Left ventricle myocardium inferior (tissue), 1 donor: ENCODE measurements at regions not wholly inside any gene's neighbourhood (a gene's known extent, or its start where the extent isn't known, plus 50 kb on each side); places are given as distances from the start of the nearest gene placed in this dataset.
"Not testable (repeated sequence)": the region's sequence is repeated elsewhere in the genome, so short reads cannot be mapped to it uniquely, and the experiment has no call there.

Source experiments
- DNase-seq: peaks from one replicate; pipeline ENCODE4 v3.0.0-alpha.2; 2020
- H3K27ac ChIP-seq: fragments of 200-600 bp; replicated peaks from 2 replicates; pipeline ENCODE4 v1.8.0; 2021
- H3K27me3 ChIP-seq: fragments of 200-600 bp; 2 replicates; pipeline ENCODE4 v1.8.0; 2021; ENCODE audit warnings: low read depth
- H3K36me3 ChIP-seq: fragments of 200-600 bp; 2 replicates; pipeline ENCODE4 v1.8.0; 2021
- H3K4me1 ChIP-seq: fragments of 200-600 bp; 2 replicates; pipeline ENCODE4 v1.8.0; 2021
- H3K4me3 ChIP-seq: fragments of 200-600 bp; 2 replicates; pipeline ENCODE4 v1.8.0; 2021; ENCODE audit warnings: mild to moderate bottlenecking, moderate library complexity
- H3K9me3 ChIP-seq: fragments of 200-600 bp; replicated peaks from 2 replicates; pipeline ENCODE4 v1.8.0; 2021
- intact Hi-C: fragments of 100-400 bp; cut with micrococcal nuclease; formaldehyde crosslinking; loops from one replicate; pipeline ENCODE4 v1.11.0; 2022
- TF ChIP-seq, protein P1 (sequence below): fragments of 200-600 bp; IDR thresholded peaks from 2 replicates; pipeline ENCODE4 v1.8.0; 2021; ENCODE audit warnings: antibody characterized with exemption, mild to moderate bottlenecking, borderline replicate concordance
- donor health status: DM: no; HTN: yes; CAD: no; lungs with severe emphysema.

DNA sequence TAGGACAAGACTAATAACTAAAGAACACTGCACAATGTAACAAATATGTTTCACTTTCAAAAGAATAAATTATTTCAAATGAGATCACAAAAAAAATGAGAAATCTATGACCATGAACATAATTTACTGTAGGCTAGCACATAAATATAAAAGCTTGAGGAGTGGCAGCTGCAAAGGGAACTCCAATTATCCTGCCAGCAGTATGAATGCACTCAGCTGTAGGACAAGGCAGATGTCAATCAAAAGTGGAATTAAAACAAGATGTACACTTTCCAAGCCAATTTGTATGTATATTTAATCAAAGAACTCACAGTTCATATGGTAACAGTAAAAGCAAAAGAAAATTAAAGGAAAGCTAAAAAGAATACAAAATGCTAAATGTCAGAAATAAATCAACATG, 76.6 kb upstream of the NCKAP5 start:
- Histone ChIP-seq H3K9me3 (peaks cover 14% of the 10 kb centered on the region), H3K27me3 (no peaks in the 10 kb centered on the region), H3K4me3 (no peak overlapping the region), H3K4me1 (peaks cover 12% of the 10 kb centered on the region), H3K36me3 (no peaks in the 10 kb centered on the region), H3K27ac (no peak overlapping the region)
- no peak for DNase-seq
- TF ChIP-seq, protein P1, sequence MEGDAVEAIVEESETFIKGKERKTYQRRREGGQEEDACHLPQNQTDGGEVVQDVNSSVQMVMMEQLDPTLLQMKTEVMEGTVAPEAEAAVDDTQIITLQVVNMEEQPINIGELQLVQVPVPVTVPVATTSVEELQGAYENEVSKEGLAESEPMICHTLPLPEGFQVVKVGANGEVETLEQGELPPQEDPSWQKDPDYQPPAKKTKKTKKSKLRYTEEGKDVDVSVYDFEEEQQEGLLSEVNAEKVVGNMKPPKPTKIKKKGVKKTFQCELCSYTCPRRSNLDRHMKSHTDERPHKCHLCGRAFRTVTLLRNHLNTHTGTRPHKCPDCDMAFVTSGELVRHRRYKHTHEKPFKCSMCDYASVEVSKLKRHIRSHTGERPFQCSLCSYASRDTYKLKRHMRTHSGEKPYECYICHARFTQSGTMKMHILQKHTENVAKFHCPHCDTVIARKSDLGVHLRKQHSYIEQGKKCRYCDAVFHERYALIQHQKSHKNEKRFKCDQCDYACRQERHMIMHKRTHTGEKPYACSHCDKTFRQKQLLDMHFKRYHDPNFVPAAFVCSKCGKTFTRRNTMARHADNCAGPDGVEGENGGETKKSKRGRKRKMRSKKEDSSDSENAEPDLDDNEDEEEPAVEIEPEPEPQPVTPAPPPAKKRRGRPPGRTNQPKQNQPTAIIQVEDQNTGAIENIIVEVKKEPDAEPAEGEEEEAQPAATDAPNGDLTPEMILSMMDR, result no peak
- intact Hi-C loops, result no loop called here

GRCh38 chr2:133647386-133647785, 79.1 kb upstream of the NCKAP5 start:
- Histone ChIP-seq H3K9me3 (peaks cover 23% of the 10 kb centered on the region), H3K4me1 (peaks cover 12% of the 10 kb centered on the region)
- H3K27ac ChIP-seq, DNase-seq, H3K27me3 ChIP-seq, H3K36me3 ChIP-seq, H3K4me3 ChIP-seq, intact Hi-C loops: not testable (repeated sequence)

- no peak overlapping the region for H3K4me3 ChIP-seq
- TF ChIP-seq, protein P1, result no peak
- no peak for DNase-seq
- peaks cover 15% of the 10 kb centered on the region for H3K9me3 ChIP-seq
- peaks cover 11% of the 10 kb centered on the region for H3K4me1 ChIP-seq
- H3K27ac ChIP-seq, result peak overlapping the region; percentile 42
- intact Hi-C loops, result no loop called here
- no peaks in the 10 kb centered on the region for H3K27me3 ChIP-seq
- no peaks in the 10 kb centered on the region for H3K36me3 ChIP-seq
Observed at GRCh38 chr2:133651861-133652260, 83.6 kb upstream of the NCKAP5 start.

- intact Hi-C loops, result no loop called here
- no peaks in the 10 kb centered on the region for H3K27me3 ChIP-seq
- DNase-seq, result no peak
- peaks cover 11% of the 10 kb centered on the region for H3K4me1 ChIP-seq
- H3K4me3 ChIP-seq, result no peak overlapping the region
- H3K36me3 ChIP-seq, result no peaks in the 10 kb centered on the region
- TF ChIP-seq, protein P1, result no peak
- H3K9me3 ChIP-seq, result peaks cover 15% of the 10 kb centered on the region
- H3K27ac ChIP-seq, result peak overlapping the region; percentile 42
Observed at GRCh38 chr2:133652398-133652797, 84.1 kb upstream of the NCKAP5 start.

DNA sequence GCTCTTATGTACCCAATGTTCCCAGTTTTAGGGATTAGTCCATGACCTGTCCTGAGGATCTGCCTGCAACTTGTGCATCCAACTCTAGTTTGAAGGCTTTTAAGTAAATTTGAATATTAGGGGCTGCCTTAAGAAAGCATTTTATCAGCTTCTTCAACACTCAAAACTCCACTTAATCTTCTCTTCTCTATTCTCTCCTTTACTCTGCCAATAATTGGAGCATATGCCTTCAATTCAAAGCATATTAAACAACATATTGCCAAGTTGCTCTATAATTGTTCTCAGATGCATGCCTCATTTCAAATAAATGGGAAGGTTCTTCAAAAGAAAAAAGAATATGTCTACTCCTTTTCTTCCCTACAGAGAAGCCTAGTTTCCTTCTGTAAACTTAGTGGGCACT, 84.8 kb upstream of the NCKAP5 start:
- Histone ChIP-seq H3K4me3 (no peak overlapping the region), H3K9me3 (peaks cover 15% of the 10 kb centered on the region), H3K36me3 (no peaks in the 10 kb centered on the region), H3K4me1 (peaks cover 11% of the 10 kb centered on the region), H3K27me3 (no peaks in the 10 kb centered on the region), H3K27ac (no peak overlapping the region)
- DNase-seq, result no peak
- intact Hi-C loops, result no loop called here
- TF ChIP-seq, protein P1, result no peak

DNA sequence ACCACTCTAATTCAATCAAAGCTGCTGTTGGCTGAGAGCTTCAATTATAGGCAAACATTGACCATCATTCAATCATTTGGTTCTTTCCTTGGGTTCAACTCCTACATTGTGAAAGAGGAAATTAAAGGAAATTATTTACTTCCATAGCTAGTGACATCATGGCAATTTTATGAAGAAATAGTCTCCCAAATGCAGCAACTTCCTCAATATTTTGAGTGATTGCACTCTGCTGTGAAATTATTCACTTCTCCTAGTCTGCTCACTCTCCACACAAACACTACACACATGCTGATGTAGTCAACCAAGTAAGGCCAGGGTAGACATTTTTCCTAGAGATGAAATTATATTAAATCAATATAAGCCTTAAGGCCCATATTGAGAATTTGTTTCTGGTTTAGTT, 86.7 kb upstream of the NCKAP5 start:
- Histone ChIP-seq H3K36me3 (no peaks in the 10 kb centered on the region), H3K4me3 (no peak overlapping the region), H3K27me3 (no peaks in the 10 kb centered on the region), H3K27ac (no peak overlapping the region), H3K9me3 (peaks cover 8% of the 10 kb centered on the region), H3K4me1 (peaks cover 11% of the 10 kb centered on the region)
- intact Hi-C loops, result no loop called here
- TF ChIP-seq, protein P1, result no peak
- DNase-seq, result no peak
